IPS DF 4.7 (cell line): ENCODE measurements at regions not wholly inside any gene's neighbourhood (a gene's known extent, or its start where the extent isn't known, plus 50 kb on each side); places are given as distances from the start of the nearest gene placed in this dataset.
"Not testable (repeated sequence)": the region's sequence is repeated elsewhere in the genome, so short reads cannot be mapped to it uniquely, and the experiment has no call there.

Source experiments
- DNase-seq: peaks from one replicate; pipeline ENCODE4 v3.0.0-alpha.2; 2013; ENCODE audit warnings: low spot score; ENCODE audit errors: extremely low read depth

DNA sequence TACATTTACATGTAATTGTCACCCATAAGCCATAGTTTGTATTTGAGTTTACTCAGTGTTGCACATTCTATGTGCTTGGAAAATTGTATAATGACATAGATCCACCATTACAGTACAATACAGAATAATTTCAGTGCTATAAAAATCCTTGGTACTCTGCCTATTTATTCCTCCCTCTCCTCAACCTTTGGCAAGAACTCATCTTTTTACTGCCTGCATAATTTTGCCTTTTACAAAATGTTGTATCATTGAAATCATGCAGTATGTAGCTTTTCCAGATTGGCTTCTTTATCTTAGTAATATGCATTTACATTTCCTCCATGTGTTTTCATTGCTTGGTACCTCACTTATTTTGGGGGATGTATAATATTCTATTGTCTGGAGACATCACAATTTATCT is 786.9 kb upstream of the SEMA6D start:
- DNase-seq = no peak

DNA sequence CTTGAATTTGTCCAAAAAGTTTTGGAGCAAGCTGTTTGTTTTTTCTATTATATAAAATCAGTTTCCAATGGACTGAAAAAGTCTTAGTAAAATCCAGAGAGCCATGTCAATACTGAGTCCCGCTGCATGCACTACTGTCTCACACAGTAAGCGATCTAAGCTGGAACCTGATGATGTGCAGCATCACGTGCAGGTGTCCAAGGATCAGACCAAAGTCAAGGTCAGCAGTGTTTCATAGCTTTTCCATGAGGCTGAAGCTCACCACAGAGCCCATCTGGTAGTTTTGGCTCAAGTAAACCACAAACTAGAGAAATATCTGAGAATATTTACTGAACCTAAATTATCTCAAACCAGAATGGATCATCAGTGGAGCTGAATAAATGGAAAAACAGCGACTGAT is 784.0 kb upstream of the SEMA6D start:
- no peak for DNase-seq

DNA sequence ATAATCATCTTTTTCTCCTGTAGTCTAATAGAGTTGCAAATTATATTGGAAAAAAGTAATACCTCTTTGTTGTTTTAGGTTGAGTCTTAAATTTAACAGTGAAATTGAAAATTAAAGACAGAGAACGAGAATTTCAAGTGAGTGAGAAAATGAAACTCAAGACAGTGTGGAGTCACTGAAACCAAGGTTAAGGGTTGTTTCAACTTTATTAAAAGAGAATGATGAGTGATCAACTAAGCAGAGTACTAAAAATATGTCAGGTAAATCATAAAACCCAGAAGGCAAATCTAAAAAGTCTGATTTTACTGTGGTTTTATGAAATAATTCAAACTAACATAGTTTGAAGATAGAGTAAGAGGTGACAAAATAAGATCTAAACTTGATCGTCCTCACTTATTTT is 782.5 kb upstream of the SEMA6D start:
- DNase-seq = no peak

DNA sequence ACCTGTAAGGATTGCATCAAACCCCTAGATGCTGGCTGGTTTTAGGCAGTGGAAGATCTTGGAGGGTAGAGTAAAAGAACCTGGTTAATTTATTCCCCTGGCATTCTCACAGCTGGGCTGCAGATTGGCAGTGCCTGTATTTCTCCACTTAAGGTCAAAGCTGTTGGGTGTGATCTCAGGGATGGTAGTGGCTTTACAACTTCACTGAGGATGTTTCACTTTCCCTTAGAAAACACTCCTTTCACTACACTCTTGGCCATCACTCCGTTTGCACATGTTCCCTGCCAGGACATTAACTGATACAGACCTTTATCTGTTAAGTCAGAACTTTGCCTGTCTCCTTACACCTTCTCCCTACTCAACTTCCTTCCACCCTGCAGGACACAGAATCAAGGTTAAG is 779.1 kb upstream of the SEMA6D start:
- DNase-seq = no peak

DNA sequence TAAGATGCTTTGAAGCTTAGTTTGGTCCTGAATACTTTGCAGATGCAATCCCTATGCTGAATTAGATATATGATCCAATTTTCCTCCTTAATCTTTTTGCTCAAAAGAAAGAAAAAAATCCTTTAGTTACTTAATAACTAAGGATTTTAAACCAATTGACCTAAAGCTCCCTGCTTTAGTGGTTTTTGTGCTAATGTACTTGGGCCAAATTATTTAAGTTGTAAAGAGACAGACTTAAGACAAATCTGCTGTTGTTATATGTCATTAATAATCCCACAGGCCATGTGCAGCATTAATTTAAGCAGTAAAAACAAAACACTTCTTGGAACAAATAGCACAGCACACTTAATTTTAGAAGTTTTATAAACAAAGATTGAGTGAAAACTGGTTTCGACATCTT is 776.1 kb upstream of the SEMA6D start:
- DNase-seq = no peak

DNA sequence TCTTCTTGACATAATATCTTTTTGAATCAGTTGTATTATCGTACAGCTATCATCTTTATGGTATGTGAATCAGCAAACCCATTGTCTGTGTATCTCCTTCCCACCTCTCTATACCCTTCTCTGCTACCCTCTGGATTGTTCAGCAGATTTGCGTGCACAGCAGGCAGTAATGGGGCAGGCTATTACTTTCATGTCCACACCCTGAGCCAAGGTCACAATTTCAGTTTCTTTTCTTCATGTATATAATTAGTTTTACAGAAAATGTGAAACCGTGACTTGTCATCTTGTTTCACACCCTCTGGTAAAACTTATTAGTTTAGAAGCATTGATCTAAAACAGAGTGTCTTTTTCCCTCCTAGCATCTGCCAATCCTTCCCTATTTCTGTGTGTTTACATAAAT is 770.4 kb upstream of the SEMA6D start:
- no peak for DNase-seq

DNA sequence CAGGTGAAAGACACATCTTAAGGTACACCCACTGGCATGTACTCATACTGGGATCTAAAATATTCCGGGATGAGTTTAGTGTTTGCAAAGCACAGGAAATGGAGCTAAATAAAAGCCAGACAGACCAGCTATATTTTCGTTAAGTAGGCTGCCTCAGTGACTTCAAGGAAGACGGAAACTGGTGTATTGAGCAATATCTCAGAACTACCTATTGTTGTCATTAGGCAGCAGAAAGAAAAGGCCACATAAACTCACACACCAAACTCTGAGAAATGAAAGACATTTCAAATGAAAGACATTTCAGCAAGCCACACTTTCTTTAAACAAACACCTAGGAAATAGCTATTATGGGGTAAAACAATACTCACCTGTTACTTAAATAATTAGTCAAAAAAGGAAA is 761.7 kb upstream of the SEMA6D start:
- DNase-seq = no peak

DNA sequence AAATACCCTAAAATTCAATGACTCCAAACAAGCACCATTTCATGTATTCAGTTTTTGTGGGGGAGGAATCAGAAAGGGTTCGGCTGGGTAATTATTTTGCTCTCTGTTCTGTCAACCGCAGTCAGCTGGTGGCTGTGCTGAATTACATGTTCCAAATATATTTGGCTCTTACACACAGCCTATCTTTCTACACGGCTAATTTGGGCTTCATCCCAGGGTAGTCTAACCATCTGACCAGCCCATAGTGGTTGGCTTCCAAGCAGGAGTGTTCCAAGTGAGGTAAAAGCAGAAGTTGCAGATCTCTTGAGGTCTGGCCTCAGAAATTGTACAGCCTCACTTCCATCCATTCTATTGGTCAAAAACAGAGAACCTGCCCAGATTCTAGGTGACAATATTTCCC is 760.8 kb upstream of the SEMA6D start:
- no peak for DNase-seq

DNA sequence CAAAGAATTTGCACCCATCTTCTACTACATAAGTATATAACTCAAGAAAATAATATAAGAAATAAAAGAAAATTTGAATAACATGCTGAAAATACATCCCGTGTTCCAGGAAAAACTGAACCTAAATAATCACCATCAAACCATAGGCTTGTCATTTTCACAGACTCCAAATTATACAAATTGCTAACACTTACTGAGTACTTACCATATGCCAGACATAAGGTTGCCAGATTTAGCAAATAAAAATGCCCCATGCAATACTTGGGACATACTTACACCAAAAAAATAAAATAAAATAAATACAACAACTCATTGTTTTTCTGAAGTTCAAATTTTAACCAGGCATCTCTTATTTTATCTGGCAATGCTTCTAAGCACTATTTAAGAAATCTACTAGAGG is 760.4 kb upstream of the SEMA6D start:
- DNase-seq = no peak

DNA sequence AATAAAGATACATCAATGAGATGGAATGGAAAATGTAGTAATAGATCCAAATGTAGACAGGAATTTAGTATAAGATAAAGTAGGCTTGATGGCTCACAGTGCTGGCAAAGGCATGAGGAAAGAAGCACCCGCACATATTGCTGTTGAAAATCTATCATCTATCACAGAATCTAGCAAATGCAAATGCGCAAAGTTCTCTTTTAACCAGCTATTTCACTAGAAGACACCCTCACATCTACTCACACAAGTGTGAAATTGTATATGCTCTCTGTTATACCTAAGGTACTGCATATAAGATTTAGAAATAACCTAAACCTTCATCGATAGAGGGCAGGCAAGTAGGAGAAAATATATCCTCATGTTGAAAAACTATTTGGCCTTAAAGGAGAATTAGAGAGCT is 756.7 kb upstream of the SEMA6D start:
- no peak for DNase-seq

DNA sequence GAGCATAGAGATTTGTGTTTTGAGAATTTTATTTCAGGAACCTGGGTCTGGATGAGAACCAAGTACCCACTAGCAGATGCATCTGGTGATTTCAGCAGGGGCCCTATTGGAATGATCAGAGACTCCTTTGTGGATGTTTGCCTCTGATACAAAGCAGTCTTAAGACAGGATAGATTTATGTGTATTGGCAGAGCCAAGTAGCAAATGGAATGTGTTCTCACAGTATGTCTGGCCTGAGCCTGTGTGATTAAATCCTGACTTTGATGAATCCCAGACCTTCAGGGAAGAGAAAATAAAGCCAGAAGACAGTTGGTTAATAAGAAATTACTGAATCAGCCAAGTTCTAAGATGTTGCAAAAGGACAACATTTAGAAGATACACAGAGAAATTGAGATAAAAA is 755.5 kb upstream of the SEMA6D start:
- DNase-seq = no peak

DNA sequence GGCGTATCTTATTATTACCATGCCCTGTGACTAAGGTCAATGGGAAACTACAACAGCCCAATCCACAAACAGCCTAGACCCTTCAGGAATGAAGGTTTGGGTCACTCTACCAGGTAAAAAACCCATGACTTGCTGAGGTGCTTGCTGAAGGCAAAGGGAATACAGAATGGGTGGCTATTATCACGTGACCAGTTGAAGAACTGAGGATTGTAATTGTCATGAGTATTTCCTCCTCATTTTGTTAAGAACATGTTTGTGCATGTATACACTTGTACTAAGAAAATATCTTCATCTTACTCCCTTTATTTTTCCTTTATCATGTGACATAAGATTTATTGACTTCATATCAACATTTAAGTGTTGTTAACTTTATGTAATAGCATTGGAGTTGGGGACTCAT is 729.2 kb upstream of the SEMA6D start:
- not testable (repeated sequence) for DNase-seq

DNA sequence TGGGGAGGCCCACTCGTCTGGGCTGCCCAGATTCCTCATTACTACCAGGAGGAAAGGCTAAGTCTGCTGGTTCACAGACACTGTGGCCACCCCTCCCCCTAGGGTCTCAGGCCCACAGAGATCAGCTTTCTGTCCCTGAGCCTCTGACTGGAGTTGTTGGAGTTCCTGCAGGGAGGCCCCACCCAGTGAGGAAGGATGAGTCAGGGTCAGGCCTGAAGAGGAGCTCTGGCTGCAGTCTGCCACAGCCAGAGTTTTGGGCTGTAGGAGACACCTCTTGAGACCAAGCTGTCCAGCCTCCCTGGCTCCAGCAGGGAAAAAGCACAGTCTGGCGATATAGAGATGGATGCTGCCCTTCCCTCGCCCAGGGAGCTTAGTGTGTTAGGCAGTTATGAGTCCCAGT is 720.9 kb upstream of the SEMA6D start:
- no peak for DNase-seq

DNA sequence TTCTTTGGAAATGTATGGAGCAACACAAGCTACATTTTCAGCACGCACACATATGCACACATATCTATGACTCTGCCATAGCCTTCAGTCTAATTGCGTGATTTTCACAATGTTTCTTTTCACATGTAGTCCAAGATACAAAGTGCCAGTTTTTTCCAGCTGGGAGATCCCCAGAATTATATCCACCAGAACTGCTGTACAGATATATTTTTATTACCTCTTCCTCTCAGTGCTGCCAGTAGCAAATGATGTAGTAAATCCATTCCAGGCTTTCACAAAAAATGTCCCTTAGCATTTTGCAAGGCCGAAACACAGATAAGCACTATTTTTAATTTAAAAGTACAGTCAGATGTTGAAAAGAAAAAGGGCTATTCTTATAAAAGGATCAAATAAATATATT is 719.8 kb upstream of the SEMA6D start:
- DNase-seq = no peak

DNA sequence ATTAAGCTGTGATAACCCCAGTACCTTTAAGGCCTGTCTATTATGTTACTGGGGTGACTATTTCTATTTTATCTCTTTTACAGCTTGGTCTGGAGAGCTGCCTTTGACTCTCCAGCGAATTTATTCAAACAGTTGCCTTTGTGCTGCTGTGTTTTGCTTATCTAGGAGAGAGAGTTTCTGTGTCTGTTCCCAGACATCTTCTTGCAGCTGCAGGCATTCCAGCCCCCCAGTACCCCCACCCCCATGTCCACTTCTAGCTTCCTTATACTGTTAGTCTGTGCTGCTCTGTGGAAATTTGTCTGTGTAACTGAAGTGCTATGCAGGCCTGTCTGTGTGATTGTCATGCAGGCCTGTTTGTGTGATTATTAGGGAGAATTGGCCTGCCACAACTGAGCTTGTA is 713.7 kb upstream of the SEMA6D start:
- no peak for DNase-seq

DNA sequence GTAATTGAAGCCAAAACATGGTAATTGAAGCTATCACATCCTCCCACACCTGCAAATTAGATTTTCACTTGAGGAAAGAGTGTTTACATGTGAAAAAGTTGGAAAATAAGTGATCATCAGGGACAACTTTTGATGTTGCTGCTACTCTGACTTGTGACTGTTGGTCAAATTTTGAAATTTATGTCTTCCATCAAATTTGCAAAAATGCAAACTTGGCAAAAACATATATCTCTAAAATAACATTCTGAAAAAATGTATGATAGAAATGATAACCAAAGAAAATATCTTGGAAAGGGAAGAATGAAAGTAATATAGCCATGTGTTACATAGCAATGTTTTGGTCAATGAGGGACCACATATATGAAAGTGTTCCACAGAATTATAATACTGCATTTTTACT is 703.9 kb upstream of the SEMA6D start:
- DNase-seq = no peak

DNA sequence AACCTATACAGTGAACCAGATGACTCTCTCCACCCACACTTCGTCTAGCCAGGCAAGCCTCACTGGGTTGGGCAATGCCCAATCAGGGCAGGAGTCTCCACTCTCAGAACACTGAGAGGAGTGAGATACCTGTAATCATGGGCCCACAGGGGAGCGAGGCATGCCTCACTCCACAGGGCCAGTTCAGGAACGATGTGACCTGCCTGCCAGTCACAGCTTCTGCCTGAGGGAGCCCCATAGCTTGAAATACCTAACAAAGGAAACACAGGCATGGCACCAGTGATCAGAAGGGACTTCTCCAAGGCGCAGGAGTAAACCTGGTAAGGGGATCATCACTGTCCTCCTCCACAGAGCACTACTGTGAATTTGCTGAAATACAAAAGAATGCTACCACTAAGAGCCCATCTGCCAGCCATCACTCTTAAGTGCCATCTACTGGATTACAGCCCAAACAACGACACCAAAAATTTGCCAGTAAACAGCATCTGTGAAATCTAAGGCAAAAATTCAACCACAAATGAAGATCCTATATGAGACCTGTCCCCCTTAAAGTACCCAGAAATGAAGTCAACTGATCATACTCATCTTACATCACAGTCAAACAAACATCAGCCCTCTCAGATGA is 689.9 kb upstream of the SEMA6D start:
- DNase-seq = peak; percentile 46

DNA sequence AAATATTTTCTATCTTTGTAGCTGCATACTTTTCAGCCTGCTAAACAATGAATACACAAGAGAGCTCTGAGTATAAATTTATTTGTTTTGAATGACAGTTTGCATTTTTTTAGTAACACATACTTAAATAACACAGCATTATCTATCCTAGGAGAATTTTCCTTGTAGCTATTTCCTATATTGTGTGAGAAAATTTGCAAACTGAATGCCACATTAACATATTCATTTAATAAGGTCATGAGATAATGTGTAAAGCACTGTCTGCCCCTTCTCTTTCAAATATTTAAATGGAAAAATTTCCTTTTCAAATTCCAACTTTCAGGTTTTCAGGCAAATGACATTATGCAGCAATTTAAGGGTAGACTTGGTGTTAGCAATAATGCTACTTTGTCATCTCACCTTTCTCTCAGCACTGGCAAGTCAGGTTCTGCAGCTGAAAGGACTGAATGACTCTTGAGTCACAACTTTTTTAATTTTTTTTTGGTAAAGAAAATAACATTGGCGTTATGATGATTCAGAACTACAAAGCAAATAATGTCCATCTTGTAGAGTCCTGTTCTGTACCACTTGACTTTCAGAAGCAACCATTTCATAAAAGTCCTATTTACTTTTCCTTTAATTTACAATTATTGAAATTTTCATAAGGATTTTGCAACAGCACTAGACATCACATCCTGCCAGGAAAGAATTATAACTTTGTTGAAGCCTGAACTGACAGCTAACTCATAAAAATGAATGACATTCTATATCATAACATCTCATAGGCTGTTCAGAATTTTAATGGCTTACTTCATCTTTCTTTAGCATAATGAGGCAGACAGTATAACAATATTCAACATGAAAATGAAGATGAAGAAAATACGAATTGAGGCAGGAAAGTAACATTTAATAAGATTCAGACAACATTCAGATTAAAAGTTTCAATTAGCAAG is 681.6 kb upstream of the SEMA6D start:
- DNase-seq = no peak

DNA sequence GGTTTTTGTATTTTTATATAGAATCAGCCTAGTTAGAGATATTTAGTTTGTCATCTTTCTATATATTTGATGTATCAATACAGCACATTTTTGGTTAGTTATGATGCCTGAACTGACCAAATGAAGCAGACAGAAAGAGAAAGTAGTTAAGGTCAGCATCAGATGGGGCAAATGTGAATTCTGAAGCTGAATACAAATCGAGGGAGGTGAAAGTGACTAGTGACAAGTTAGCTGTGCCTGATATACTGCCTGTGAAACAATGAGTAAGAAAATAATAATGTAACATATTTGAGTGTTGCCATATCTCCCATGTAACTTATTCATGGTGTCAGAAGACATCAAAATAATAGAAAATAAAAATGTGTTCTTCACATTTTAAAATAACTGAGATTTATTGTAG is 680.3 kb upstream of the SEMA6D start:
- DNase-seq = no peak

DNA sequence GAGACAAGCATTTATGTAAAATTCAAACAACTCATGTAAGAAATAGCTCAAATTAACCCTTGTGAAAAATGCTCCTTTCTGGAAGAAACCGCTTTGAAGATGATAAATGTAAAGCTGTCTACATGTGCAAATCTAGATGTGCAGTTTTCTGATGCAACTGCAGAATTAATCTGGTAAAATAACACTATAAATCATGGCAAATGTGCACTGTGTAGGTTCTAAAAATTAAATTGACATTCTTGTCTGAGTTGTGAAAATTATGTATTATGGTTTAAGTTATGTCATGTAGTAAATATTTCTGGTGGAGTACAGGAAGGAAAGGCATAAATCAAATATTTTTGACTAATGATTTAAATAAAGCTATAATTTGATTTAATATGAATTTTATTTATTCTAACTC is 678.1 kb upstream of the SEMA6D start:
- DNase-seq = no peak

DNA sequence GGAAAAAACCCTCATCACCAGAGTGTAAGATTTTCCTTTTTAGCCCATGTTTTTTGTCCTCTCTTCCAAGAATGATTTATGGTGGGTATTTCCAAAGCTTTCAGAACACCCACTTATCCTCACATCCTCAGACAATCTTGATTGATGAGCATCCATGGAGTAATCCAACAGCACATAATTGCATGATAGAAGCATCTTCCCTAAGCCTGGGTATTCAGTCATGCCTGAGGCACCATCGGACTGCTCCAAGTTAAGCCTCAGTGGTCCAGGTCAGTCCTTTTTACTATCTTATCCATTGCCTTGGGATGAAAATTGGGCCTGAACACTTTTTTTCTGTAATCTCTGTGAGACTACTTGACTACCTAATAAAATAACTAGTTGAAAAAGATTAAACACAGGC is 676.0 kb upstream of the SEMA6D start:
- DNase-seq = no peak

DNA sequence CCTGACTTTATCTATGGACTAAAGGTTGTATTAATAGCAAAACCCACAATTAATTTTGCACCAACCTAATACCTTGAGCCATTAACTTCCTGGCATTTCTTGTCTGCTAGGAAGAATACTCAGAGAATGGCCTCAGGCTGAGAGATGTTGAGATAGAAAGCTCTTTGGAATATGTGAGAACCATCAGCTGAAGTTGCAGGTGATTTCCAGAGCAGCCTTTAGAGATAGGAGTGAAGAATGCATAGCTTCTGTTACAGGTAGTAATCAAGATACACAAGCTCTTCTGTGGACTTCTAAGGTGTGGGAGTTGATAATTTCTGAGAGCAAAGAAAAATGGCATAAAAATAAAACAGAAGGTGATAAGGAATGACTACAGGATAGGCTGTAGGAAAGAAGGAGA is 669.3 kb upstream of the SEMA6D start:
- not testable (repeated sequence) for DNase-seq

DNA sequence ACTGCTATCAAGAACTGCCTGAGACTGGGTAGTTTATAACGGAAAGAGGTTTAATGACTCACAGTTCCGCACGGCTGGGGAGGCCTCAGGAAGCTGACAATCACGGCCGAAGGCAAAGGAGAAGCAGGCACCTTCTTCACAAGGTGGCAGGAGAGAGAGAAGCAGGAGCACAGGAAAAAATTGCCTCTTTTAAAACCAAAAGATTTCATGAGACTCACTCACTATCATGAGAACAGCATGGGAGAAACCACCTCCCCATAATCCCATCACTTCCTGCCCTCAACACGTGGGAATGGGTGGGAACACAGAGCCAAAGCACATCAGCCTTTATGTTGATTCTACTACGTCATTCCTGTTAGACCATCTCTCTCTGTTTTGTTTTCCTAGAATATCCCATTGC is 650.9 kb upstream of the SEMA6D start:
- no peak for DNase-seq
